IPS DF 4.7 (cell line): ENCODE measurements at regions not wholly inside any gene's neighbourhood (a gene's known extent, or its start where the extent isn't known, plus 50 kb on each side); places are given as distances from the start of the nearest gene placed in this dataset.

Experiments used
- DNase-seq: peaks from one replicate; pipeline ENCODE4 v3.0.0-alpha.2; 2013; ENCODE audit warnings: low spot score; ENCODE audit errors: extremely low read depth

- DNase-seq: no peak
These were observed 53.2 kb upstream of the NECTIN1 start for GRCh38 chr11:119782006-119782738.

GRCh38 chr11:119780222-119780953 lies 51.4 kb upstream of the NECTIN1 start:
- DNase-seq: no peak

GRCh38 chr11:119779195-119780071 lies 50.4 kb upstream of the NECTIN1 start:
- no peak for DNase-seq
